Fibroblast of skin of right biceps (primary cell): ENCODE measurements at regions not wholly inside any gene's neighbourhood (a gene's known extent, or its start where the extent isn't known, plus 50 kb on each side); places are given as distances from the start of the nearest gene placed in this dataset.
A peak's percentile ranks its signal among the peaks of the same experiment; 100 is the strongest.

Experiments used
- DNase-seq: peaks from one replicate; pipeline ENCODE4 v3.0.0-alpha.2; 2013

- DNase-seq = no peak
Observed at GRCh38 chr7:22676385-22676784, 50.6 kb upstream of the IL6 start.

DNA sequence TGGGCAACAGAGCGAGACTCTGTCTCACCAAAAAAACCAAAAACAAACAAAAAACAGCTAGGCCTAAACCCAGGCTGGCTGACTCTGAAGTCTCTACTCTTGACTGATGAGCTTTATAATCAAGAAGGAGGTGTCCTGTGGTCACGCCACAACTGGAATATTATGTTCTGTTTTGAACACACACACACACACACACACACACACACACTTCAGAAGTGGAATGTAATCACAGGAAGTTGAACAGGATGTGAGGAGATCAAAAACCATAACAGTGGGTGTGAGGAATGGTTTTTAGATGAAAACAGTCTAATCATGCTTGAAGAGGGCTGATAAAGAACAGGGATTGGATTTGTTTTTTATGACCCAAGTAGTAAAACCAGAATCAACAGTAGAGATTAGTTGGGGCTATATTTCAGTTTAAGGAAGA lies 51.1 kb upstream of the IL6 start:
- DNase-seq = peak; percentile 43

GRCh38 chr7:22675421-22675820 lies 51.6 kb upstream of the IL6 start:
- DNase-seq = no peak

DNA sequence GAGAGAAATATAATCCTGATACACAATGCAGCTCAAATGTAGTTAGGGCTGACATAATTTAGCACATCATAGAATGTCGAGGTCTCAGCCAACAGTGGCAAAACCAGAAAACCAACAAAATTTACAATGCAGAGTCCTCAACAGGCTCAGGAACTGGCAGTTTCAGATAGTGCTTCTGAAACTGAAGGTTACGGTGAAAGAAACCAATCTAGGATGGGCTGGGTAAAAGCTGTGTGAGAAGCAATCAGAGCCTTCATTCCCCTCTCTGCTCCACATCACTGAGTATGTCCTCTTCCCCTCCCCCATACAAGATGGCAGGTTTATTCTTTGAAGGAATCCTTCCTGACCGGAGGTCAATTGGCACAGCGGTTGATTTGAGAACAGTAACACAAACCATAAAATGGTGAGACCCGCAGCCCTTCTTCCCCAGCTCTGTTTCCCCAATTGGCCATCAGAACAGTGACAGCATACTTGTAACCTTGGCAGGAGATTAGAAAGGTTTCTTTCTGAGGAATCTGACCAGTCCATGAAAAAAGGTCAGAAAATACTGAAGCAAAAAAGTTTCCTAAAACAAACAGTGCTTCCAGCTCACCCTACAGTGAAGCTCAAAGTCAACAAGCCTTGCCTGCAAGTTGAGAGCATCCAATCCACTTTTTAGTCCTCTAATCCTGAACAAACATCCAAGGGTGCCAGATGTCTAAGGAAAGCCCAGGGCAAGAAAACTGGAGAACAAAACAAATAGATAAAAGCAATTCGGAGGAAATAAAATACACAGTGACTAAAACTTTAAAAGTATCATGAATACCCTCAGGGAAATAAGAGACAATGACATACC lies 53.9 kb upstream of the IL6 start:
- no peak for DNase-seq

DNA sequence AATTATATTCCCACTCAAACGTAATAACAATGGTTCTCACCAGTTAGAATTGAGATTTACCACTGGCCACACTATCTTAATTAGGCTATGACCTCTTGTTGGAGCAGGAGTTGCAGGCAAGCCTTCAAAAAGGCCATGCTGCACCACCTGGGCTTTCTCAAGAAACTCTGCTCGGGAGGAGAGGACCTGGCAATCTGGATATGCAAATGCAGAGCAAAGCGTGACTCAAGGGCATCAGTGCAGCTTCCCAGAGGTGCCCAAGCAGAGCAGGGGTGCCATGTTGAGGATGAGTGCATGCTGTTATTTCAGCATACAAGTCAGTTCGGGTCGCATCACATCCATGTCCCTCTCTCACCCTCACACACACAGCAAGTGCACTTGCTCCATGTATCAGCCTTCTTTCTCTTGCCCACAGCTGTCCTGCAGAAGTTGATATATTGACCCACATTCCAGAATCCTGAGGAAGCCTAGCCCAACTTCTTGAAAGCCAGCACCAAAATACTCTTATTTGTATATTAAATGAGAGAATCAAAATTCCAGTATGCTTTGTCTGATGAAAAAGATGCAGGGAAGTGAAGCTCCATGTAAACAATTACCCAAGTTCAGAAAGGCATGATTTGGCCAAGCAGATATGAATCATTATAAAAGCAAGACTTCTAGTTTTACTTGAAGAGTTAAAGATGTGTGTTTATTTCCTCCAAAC lies 55.7 kb upstream of the IL6 start:
- DNase-seq = peak; percentile 43

DNA sequence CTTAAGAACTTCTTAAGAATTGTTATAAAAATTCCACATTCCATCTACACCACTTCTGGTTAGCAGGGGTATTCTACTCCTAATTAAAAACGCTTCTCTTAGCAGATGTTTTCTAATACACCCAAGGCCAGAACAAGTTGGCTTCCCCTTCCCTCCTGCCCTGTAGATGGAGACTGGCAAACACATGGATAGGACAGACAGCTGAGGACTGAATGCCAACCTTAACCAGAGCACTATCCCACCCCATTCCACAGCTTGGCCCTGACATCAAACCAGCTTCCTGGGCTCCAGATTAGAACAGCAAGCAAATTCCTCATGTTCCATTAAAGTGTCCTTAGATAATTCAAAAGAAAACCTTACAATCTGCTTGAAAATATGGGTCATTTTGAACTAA lies 56.6 kb upstream of the IL6 start:
- no peak for DNase-seq

- DNase-seq = no peak
Observed at GRCh38 chr7:22669692-22670421, 57.1 kb upstream of the IL6 start.

- DNase-seq = no peak
Observed at GRCh38 chr7:22668971-22669401, 58.0 kb upstream of the IL6 start.

DNA sequence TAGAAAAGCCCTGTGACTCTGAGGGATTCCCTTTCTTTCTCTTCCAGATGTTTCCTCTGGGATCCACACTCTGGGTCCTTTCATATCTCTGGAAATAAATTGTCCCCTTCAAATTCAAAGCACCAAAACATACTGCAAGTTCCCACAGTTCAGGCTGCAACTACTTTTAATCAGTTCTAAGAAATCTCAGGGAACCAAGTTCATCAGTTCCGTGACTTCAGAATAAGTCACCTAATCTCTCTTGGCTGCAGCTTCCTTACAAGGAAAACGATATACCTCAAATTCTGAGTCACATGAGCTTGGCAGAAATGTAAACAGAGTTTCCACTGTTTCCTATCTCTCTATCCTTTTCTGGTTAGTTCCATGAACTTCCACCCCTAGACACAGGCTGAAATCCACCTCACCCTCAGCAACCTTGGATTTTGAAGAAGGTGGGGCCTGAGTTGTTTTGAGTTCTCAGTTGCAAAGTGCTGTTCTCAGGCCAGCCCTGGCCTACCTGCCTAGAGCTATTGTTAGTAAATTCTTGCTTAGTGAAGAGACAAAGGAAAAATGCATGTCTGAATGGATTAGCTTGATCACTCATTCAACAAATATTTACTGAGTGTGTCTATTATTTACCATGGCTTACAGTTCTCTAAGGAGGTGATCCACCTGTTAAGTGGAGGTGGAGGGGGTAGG lies 59.3 kb upstream of the IL6 start:
- peak; percentile 83 for DNase-seq

DNA sequence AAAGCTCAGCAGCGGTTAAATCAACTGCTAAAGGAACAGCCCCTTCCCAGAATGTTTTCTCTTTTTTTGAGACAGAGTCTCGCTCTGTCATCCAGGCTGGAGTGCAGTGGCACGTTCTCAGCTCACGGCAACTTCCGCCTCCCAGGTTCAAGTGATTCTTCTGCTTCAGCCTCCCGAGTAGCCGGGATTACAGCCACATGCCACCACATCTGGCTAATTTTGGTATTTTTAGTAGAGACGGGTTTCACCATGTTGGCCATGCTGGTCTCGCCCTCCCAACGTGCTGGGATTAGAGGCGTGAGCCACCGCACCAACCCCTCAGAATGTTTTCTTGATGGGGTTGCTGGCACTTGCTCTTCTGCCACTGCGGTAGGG lies 59.8 kb upstream of the IL6 start:
- no peak for DNase-seq

- peak; percentile 77 for DNase-seq
Observed at GRCh38 chr7:22666732-22667131, 60.3 kb upstream of the IL6 start.

DNA sequence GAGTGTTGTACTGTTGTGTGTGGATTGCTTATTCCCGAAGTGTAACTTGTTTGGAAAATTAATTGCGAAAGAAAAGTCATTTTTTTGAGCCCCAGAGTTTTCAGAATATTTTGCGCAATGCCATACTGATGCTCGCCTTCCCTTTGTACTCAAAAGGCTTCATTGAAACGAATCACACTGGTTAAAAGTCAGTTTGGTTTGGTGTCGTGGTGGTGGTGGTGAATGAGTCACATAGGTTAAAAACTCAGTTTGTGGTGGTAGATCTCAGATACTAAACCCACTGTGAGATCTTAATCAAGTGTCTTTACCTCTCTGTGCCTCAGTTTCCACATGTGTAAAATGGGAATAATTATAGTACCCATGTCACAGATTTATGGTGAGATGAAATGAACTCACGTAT lies 61.1 kb upstream of the IL6 start:
- peak; percentile 67 for DNase-seq

GRCh38 chr7:22664988-22665798 lies 61.8 kb upstream of the IL6 start:
- no peak for DNase-seq

DNA sequence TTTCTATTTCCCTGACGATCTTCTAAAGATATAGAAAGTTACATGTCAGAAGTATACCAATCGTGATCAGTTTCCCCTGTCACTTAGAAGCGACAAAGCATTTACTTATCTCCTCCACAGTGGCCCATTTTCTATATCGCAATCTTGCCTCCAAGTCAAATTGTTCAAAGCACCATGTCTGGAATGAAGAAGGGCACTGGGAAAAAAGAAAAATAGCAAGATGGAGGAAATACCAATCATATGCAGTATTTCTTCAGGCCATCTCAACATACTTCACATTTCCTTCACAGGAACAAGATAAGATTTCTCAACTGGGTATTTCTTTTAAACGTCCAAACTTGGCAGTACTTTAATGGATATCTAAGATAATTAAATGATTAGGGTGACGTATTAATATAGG lies 63.3 kb upstream of the IL6 start:
- no peak for DNase-seq

GRCh38 chr7:22663357-22663718 lies 63.7 kb upstream of the IL6 start:
- peak; percentile 85 for DNase-seq

DNA sequence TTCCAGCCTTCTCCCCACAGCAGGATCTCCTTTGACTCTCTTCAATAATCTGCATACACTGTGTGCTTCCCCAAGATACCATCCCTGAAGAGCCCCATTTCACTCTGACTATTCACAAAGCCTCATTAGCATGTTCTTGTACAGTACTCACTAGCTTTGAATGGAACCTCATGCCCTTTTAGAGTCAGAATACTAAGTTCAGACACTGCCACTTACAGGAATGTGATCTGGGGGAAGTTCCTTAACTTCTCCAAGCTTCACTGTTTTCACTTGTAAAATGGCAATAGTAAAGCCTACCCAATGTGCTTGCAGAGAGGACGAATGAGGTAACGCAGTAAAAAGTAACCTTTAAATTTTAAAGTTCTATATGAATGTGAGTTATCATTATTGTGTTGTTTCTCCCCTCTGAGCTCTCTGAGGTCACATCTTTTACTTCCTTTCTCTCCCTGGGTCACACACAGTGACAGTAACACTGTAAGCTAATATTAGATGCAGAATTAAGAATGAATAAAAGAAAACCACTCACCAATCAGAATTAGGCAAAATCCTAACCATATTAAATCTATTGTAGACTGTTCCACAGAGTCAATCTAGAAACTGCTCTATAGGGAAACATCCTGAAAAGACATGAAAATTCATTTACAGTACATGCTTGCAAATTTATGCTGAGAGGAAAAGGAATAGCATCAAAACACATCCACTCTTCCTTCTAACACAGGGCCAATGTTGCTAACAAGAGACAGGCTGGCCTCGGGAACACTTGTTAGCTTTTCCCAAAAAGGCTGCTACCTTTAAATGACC lies 64.2 kb upstream of the IL6 start:
- no peak for DNase-seq

- DNase-seq = peak; percentile 36
Observed at GRCh38 chr7:22662036-22662435, 65.0 kb upstream of the IL6 start.

- DNase-seq = no peak
Observed at GRCh38 chr7:22660732-22661131, 66.3 kb upstream of the IL6 start.

GRCh38 chr7:22660293-22660692 lies 66.7 kb upstream of the IL6 start:
- DNase-seq = no peak

GRCh38 chr7:22659741-22660140 lies 67.3 kb upstream of the IL6 start:
- no peak for DNase-seq

- DNase-seq = no peak
Observed at GRCh38 chr7:22658031-22658430, 69.0 kb upstream of the IL6 start.

GRCh38 chr7:22657479-22657878 lies 69.5 kb upstream of the IL6 start:
- no peak for DNase-seq
